ENCODE measurements at regions not wholly inside any gene's neighbourhood (a gene's known extent, or its start where the extent isn't known, plus 50 kb on each side); places are given as distances from the start of the nearest gene placed in this dataset.

DNA sequence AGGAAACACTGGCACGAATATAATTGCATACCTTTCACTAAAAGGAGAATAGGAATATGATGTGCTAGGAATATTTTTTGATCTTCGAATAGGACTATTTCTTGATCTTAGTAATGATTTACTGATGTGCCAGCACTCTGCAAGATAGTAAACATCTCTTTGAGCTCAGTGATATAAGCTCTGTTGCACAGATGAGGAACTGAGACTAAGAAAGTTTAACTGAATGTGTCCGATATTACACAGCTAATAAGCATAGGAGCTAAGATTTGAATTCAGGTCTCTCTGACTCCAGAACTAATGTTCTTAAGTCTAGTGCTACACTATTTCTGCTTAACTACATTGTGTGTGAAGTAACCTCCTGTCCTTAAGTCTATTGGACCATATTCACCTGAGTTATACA is 98.4 kb upstream of the PTPRZ1 start:
- ATAC-seq (no peak), DNase-seq (ENCODE audit: low read depth, low spot score) (no peak)
- no TSS peak for BruUV-seq (replicated peaks)
- Histone ChIP-seq H3K36me3 (ENCODE audit: control insufficient read depth in 1 of 2, insufficient read depth in 2 of 2, low read length in 2 of 2) (no peaks in the 10 kb centered on the region), H3K27me3 (ENCODE audit: insufficient read depth, low read length) (no peaks in the 10 kb centered on the region), H3K9me3 (ENCODE audit: control insufficient read depth in 1 of 2, insufficient read depth in 1 of 2, low read depth in 1 of 2, low read length in 2 of 2) (no peaks in the 10 kb centered on the region), H3K4me1 (ENCODE audit: control insufficient read depth in 1 of 2, insufficient read depth in 2 of 2, low read length in 2 of 2) (no peaks in the 10 kb centered on the region), H3K9me2 (ENCODE audit: insufficient read depth) (no peaks in the 10 kb centered on the region), H3K4me2 (ENCODE audit: low read length) (no peak overlapping the region), H4K20me1 (ENCODE audit: insufficient read depth) (no peaks in the 10 kb centered on the region), H3K4me3 (replicated peaks in 1 of 2; ENCODE audit: low read depth in 1 of 2, low read length in 2 of 2) (no peak overlapping the region), H3K79me2 (ENCODE audit: insufficient read depth, low read length) (no peaks in the 10 kb centered on the region), H3K27ac (ENCODE audit: low read depth, low read length) (no peak overlapping the region), H2AFZ (ENCODE audit: low read depth, low read length, poor library complexity, severe bottlenecking) (no peak overlapping the region), H3K9ac (ENCODE audit: low read length) (no peak overlapping the region)
- intact Hi-C loops (cut with micrococcal nuclease), result no loop called here
- TF ChIP-seq EZH2phosphoT487 (IDR thresholded peaks at IDR 0.05; ENCODE audit: borderline replicate concordance), result no peak
- TF ChIP-seq, protein P1, sequence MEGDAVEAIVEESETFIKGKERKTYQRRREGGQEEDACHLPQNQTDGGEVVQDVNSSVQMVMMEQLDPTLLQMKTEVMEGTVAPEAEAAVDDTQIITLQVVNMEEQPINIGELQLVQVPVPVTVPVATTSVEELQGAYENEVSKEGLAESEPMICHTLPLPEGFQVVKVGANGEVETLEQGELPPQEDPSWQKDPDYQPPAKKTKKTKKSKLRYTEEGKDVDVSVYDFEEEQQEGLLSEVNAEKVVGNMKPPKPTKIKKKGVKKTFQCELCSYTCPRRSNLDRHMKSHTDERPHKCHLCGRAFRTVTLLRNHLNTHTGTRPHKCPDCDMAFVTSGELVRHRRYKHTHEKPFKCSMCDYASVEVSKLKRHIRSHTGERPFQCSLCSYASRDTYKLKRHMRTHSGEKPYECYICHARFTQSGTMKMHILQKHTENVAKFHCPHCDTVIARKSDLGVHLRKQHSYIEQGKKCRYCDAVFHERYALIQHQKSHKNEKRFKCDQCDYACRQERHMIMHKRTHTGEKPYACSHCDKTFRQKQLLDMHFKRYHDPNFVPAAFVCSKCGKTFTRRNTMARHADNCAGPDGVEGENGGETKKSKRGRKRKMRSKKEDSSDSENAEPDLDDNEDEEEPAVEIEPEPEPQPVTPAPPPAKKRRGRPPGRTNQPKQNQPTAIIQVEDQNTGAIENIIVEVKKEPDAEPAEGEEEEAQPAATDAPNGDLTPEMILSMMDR (IDR thresholded peaks at IDR 0.05 in 2 of 3, conservative IDR thresholded peaks at IDR 0.05 in 1 of 3; ENCODE audit: borderline replicate concordance in 1 of 3, insufficient read depth in 1 of 3, low read depth in 2 of 3, low read length in 2 of 3), result no peak
- no peak for TF ChIP-seq FOSL1 (IDR thresholded peaks at IDR 0.05; ENCODE audit: low read depth)
- no peak for TF ChIP-seq POLR2A (IDR thresholded peaks at IDR 0.05; ENCODE audit: borderline replicate concordance, extremely low read depth, insufficient read depth, insufficient read length)
- no peak for TF ChIP-seq SRF (IDR thresholded peaks at IDR 0.05; ENCODE audit: low read depth)
- TF ChIP-seq SIN3A (IDR thresholded peaks at IDR 0.05; ENCODE audit: low read depth), result no peak
- TF ChIP-seq EGR1 (IDR thresholded peaks at IDR 0.05; ENCODE audit: low read depth), result no peak
- no peak for TF ChIP-seq YY1 (IDR thresholded peaks at IDR 0.05; ENCODE audit: extremely low read depth, insufficient replicate concordance, low read depth, low read length)
- CTCF ChIA-PET, result no interaction called here
- POLR2A ChIA-PET, result no interaction called here
- RAD21 ChIA-PET (ENCODE audit: low non-redundant PET in 1 of 2, low total read pairs in 2 of 2, uncharacterized antibody in 2 of 2, unreplicated experiment in 2 of 2), result no interaction called here

DNA sequence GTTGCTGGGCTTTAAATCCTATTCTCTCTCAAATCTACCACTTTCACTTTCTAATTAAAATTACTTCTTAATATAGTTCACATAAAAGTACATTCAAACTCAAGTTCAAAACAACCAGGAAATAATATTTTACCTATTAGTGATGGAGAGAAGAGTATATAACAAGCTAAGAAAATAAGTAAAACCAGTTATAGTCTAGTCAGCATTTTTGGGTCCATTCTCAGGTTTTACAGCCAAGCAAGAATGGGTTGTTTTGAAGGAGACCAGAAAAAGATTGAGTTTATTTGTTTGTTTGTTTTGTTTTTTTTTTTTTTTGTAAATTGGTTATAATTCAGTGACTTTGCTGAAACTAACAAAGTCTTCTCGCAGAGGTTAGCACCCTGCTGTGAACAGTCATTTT is 106.3 kb upstream of the PTPRZ1 start:
- ChIA-PET POLR2A (no interaction called here), CTCF (no interaction called here), RAD21 (ENCODE audit: low non-redundant PET in 1 of 2, low total read pairs in 2 of 2, uncharacterized antibody in 2 of 2, unreplicated experiment in 2 of 2) (no interaction called here)
- intact Hi-C loops (cut with micrococcal nuclease), result no loop called here
- ATAC-seq (no peak), DNase-seq (ENCODE audit: low read depth, low spot score) (no peak)
- H3K9me3 ChIP-seq (ENCODE audit: control insufficient read depth in 1 of 2, insufficient read depth in 1 of 2, low read depth in 1 of 2, low read length in 2 of 2), result no peaks in the 10 kb centered on the region
- no peaks in the 10 kb centered on the region for H3K36me3 ChIP-seq (ENCODE audit: control insufficient read depth in 1 of 2, insufficient read depth in 2 of 2, low read length in 2 of 2)
- TF ChIP-seq POLR2AphosphoS5 (IDR thresholded peaks at IDR 0.05; ENCODE audit: low read depth, low read length) (no peak), EZH2phosphoT487 (IDR thresholded peaks at IDR 0.05; ENCODE audit: borderline replicate concordance) (no peak), ELF1 (IDR thresholded peaks at IDR 0.05; ENCODE audit: borderline replicate concordance, low read depth) (no peak), SIN3A (IDR thresholded peaks at IDR 0.05; ENCODE audit: low read depth) (no peak), POLR2A (IDR thresholded peaks at IDR 0.05; ENCODE audit: borderline replicate concordance, extremely low read depth, insufficient read depth, insufficient read length) (no peak), ZBTB33 (IDR thresholded peaks at IDR 0.05; ENCODE audit: extremely low read depth, insufficient replicate concordance, low read length) (no peak)
- H4K20me1 ChIP-seq (ENCODE audit: insufficient read depth), result no peaks in the 10 kb centered on the region
- no peaks in the 10 kb centered on the region for H3K4me1 ChIP-seq (ENCODE audit: control insufficient read depth in 1 of 2, insufficient read depth in 2 of 2, low read length in 2 of 2)
- H3K9me2 ChIP-seq (ENCODE audit: insufficient read depth), result no peaks in the 10 kb centered on the region
- no peak overlapping the region for H3K4me2 ChIP-seq (ENCODE audit: low read length)
- no peak overlapping the region for H3K27ac ChIP-seq (ENCODE audit: low read depth, low read length)
- H2AFZ ChIP-seq (ENCODE audit: low read depth, low read length, poor library complexity, severe bottlenecking), result no peak overlapping the region
- BruUV-seq (replicated peaks), result no TSS peak
- H3K27me3 ChIP-seq (ENCODE audit: insufficient read depth, low read length), result no peaks in the 10 kb centered on the region
- no peak overlapping the region for H3K4me3 ChIP-seq (replicated peaks in 1 of 2; ENCODE audit: low read depth in 1 of 2, low read length in 2 of 2)
- no peak overlapping the region for H3K9ac ChIP-seq (ENCODE audit: low read length)
- H3K79me2 ChIP-seq (ENCODE audit: insufficient read depth, low read length), result no peaks in the 10 kb centered on the region
